ENCODE measurements at regions not wholly inside any gene's neighbourhood (a gene's known extent, or its start where the extent isn't known, plus 50 kb on each side); places are given as distances from the start of the nearest gene placed in this dataset.

DNA sequence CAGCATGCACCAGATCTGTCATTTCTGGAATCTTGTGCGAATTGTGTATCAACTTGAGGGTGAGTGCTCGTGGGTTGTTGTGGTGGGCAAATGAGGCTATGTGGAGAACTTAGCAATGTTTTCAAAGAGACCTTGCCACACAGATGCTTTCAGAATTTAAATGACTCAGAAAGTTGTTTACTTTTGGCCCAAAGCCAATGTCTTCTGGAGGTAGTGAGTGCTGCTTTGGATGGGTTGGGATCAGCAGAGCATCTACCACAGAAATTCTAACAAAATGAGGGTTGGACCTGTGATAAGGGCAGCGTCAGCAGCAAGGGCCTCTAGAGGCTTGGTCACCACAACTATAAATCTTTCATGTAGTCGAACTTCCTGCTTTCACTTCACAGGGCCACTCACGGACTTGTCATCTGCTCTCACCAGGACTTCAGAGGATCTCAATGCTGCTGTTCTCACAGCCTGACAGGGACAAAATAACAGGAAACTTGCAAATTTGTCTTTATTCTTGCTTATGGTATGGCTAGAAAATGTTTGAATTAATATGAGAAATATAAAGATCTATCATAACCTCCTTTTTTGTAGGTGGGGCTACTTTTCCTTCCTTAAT, 111.4 kb downstream of the DACT1 start:
- H3K4me2 ChIP-seq (ENCODE audit: low read length), result peak overlapping the region; percentile 24
- no peak overlapping the region for H3K9ac ChIP-seq
- peak overlapping the region; percentile 67 for H2AFZ ChIP-seq
- peaks cover 28% of the 10 kb centered on the region for H3K4me1 ChIP-seq
- H3K27ac ChIP-seq, result peak overlapping the region; percentile 1
- H3K4me3 ChIP-seq (ENCODE audit: low read depth, low read length), result no peak overlapping the region
- no peaks in the 10 kb centered on the region for H3K36me3 ChIP-seq (ENCODE audit: control insufficient read depth, insufficient read depth, low read length)
- no peaks in the 10 kb centered on the region for H3K79me2 ChIP-seq
- no peaks in the 10 kb centered on the region for H3K27me3 ChIP-seq (ENCODE audit: control insufficient read depth, insufficient read depth, low read length)
- H3K9me3 ChIP-seq (ENCODE audit: control insufficient read depth, low read length), result no peaks in the 10 kb centered on the region
- TF ChIP-seq, protein P1, sequence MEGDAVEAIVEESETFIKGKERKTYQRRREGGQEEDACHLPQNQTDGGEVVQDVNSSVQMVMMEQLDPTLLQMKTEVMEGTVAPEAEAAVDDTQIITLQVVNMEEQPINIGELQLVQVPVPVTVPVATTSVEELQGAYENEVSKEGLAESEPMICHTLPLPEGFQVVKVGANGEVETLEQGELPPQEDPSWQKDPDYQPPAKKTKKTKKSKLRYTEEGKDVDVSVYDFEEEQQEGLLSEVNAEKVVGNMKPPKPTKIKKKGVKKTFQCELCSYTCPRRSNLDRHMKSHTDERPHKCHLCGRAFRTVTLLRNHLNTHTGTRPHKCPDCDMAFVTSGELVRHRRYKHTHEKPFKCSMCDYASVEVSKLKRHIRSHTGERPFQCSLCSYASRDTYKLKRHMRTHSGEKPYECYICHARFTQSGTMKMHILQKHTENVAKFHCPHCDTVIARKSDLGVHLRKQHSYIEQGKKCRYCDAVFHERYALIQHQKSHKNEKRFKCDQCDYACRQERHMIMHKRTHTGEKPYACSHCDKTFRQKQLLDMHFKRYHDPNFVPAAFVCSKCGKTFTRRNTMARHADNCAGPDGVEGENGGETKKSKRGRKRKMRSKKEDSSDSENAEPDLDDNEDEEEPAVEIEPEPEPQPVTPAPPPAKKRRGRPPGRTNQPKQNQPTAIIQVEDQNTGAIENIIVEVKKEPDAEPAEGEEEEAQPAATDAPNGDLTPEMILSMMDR (IDR thresholded peaks at IDR 0.05), result no peak

DNA sequence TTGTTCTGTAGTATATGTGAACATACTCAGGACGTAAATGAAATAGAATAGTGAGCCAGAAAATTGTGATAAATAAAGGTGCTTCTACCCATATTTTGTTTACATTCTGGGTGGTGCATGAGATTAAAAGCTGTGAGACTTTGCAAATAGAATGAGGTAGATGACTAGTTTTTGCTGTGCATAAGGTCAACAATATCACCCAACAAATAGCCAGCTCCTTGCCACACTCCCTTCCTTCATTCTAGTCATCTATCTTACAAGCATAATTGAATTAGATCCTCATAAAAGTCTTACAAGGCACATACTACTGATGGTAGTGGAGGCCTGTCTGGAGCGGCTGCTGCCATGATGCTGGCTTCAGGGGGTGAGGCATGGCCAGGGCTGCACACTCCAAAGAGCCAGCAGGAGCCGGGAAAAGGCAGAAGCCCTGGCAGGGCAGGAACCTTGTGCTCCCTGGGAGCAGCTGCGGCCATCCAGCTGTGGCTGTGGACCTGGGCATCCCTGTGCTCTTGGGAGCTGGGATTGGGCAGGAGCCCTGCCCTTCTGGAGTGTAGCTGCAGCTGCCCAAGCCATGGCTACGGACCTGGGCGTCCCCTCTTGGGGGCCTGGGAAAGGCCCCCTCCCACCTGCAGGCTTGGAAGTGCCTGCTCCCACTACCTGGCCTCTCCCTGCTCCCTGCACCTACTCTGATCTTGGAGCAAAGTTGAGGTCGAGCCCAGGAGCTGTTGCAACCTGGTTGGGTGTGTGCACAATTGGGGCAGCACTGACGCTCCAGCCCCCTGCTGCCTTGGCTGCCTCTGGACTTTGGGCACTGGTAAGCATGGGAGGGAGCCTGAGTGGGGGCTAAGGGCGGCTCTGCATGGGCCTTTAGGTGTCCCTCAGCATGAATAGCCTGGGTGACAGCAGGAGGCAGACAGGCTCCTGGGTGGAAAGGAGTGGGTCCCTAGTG, 112.8 kb downstream of the DACT1 start:
- TF ChIP-seq, protein P1 (IDR thresholded peaks at IDR 0.05), result no peak
- Histone ChIP-seq H3K4me2 (ENCODE audit: low read length) (no peak overlapping the region), H3K27me3 (ENCODE audit: control insufficient read depth, insufficient read depth, low read length) (no peaks in the 10 kb centered on the region), H3K9ac (no peak overlapping the region), H3K9me3 (ENCODE audit: control insufficient read depth, low read length) (no peaks in the 10 kb centered on the region), H3K36me3 (ENCODE audit: control insufficient read depth, insufficient read depth, low read length) (no peaks in the 10 kb centered on the region), H2AFZ (no peak overlapping the region), H3K4me3 (ENCODE audit: low read depth, low read length) (no peak overlapping the region), H3K79me2 (no peaks in the 10 kb centered on the region), H3K27ac (no peak overlapping the region), H3K4me1 (peaks cover 32% of the 10 kb centered on the region)

DNA sequence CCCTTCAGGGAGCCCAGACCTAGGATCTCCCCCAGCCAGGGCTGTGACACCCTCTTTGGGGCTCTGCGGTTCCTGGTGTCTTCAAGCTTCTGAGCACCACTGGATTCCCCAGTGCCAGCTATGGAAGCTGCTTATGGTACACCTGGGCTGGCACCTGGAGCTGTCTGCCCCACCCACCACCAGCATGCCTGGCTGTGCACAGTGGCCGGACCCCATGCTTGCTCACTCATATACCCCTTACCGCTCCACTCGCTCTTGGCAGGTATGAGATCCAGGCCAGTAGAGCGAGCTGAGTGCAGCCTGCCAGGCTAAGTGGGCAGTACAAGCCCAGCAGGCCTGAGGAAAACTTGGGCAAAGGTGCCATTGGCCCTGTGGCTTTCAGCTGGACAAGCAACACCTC, 114.0 kb downstream of the DACT1 start:
- H3K79me2 ChIP-seq, result no peaks in the 10 kb centered on the region
- no peak overlapping the region for H2AFZ ChIP-seq
- H3K4me3 ChIP-seq (ENCODE audit: low read depth, low read length), result no peak overlapping the region
- no peak overlapping the region for H3K9ac ChIP-seq
- H3K27me3 ChIP-seq (ENCODE audit: control insufficient read depth, insufficient read depth, low read length), result no peaks in the 10 kb centered on the region
- no peak overlapping the region for H3K27ac ChIP-seq
- no peaks in the 10 kb centered on the region for H3K36me3 ChIP-seq (ENCODE audit: control insufficient read depth, insufficient read depth, low read length)
- H3K4me2 ChIP-seq (ENCODE audit: low read length), result no peak overlapping the region
- TF ChIP-seq, protein P1 (IDR thresholded peaks at IDR 0.05), result no peak
- H3K9me3 ChIP-seq (ENCODE audit: control insufficient read depth, low read length), result no peaks in the 10 kb centered on the region
- peaks cover 24% of the 10 kb centered on the region for H3K4me1 ChIP-seq

DNA sequence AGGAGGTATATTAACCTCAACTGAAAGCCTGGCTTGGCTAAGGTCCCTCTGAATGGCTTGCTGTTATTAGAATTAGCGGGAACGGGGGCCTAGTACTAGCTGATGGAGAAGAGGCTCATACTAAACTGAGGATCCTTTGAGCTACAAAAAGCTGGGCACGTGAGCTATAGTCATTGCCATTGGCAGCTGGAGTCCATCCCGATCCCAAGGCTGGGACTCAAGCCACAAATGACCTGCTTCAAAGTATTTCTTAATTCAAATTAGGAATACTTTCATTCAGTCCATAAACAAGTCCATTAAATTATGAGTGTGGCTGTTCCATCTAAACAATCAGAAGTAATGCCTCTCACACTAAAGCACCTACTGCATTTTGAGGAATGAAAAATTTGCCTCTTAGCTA, 114.5 kb downstream of the DACT1 start:
- Histone ChIP-seq H3K9ac (no peak overlapping the region), H3K4me1 (peaks cover 24% of the 10 kb centered on the region), H3K4me3 (ENCODE audit: low read depth, low read length) (peak overlapping the region; percentile 20), H3K79me2 (no peaks in the 10 kb centered on the region), H3K27me3 (ENCODE audit: control insufficient read depth, insufficient read depth, low read length) (no peaks in the 10 kb centered on the region), H2AFZ (peak overlapping the region; percentile 75), H3K36me3 (ENCODE audit: control insufficient read depth, insufficient read depth, low read length) (no peaks in the 10 kb centered on the region), H3K9me3 (ENCODE audit: control insufficient read depth, low read length) (no peaks in the 10 kb centered on the region), H3K27ac (peak overlapping the region; percentile 58), H3K4me2 (ENCODE audit: low read length) (no peak overlapping the region)
- TF ChIP-seq, protein P1 (IDR thresholded peaks at IDR 0.05), result no peak

Data from parathyroid adenoma (tissue), 2 donors.